Neural cell (in vitro differentiated cells): ENCODE measurements at regions not wholly inside any gene's neighbourhood (a gene's known extent, or its start where the extent isn't known, plus 50 kb on each side); places are given as distances from the start of the nearest gene placed in this dataset.

Experiments
- H2AFZ ChIP-seq: fragments of 200-600, 300-800 bp; sonication (generic), shearing (Covaris generic); 2 replicates; pipeline ENCODE4 v1.6.0; 2014; ENCODE audit warnings: low read depth, mild to moderate bottlenecking, antibody characterized with exemption, low read length, moderate library complexity
- H3F3A ChIP-seq: fragments of 200-600 bp; shearing (Covaris generic); 2 replicates; pipeline ENCODE4 v1.6.1; 2016; ENCODE audit warnings: mild to moderate bottlenecking, moderate library complexity, mixed read lengths, antibody characterized with exemption, low read length; ENCODE audit not compliant: insufficient read depth, poor library complexity, severe bottlenecking
- H3K27ac ChIP-seq: fragments of 200-600, 300-800 bp; sonication (generic), shearing (Covaris generic); 2 replicates; pipeline ENCODE4 v1.5.1; 2014; ENCODE audit warnings: mild to moderate bottlenecking, low read length, moderate library complexity
- H3K27me3 ChIP-seq: fragments of 300-800, 200-600 bp; sonication (generic), shearing (Covaris generic); 2 replicates; pipeline ENCODE4 v1.6.0; 2014; ENCODE audit warnings: mild to moderate bottlenecking, low read depth, low read length, moderate library complexity; ENCODE audit not compliant: insufficient read depth
- H3K36me3 ChIP-seq: fragments of 300-800, 200-600 bp; sonication (generic), shearing (Covaris generic); 2 replicates; pipeline ENCODE4 v1.5.1; 2014; ENCODE audit warnings: mild to moderate bottlenecking, antibody characterized with exemption, low read length, moderate library complexity; ENCODE audit not compliant: insufficient read depth
- H3K4me2 ChIP-seq: fragments of 300-800, 200-600 bp; sonication (generic), shearing (Covaris generic); 2 replicates; pipeline ENCODE4 v1.6.0; 2014; ENCODE audit warnings: mild to moderate bottlenecking, low read length
- H3K4me3 ChIP-seq: fragments of 300-800, 200-600 bp; sonication (generic), shearing (Covaris generic); 2 replicates; pipeline ENCODE4 v1.5.1; 2014; ENCODE audit warnings: mild to moderate bottlenecking, low read length, moderate library complexity
- H3K79me2 ChIP-seq: fragments of 200-600 bp; shearing (Covaris generic); replicated peaks from 2 replicates; pipeline ENCODE4 v1.6.0; 2014; ENCODE audit warnings: mild to moderate bottlenecking, low read length, moderate library complexity; ENCODE audit not compliant: insufficient read depth
- H3K9ac ChIP-seq: fragments of 300-800, 200-600 bp; sonication (generic), shearing (Covaris generic); 2 replicates; pipeline ENCODE4 v1.6.1; 2016; ENCODE audit warnings: mild to moderate bottlenecking, low read length, mixed read lengths
- H3K9me2 ChIP-seq: fragments of 200-600 bp; shearing (Covaris generic); 2 replicates; pipeline ENCODE4 v1.6.1; 2016; ENCODE audit warnings: mild to moderate bottlenecking, low read length, mixed read lengths; ENCODE audit not compliant: insufficient read depth
- H3K9me3 ChIP-seq: fragments of 200-600, 300-800 bp; sonication (generic), shearing (Covaris generic); 2 replicates; pipeline ENCODE4 v1.6.1; 2016; ENCODE audit warnings: mild to moderate bottlenecking, mixed run types, low read length, moderate library complexity, mixed read lengths
- H4K20me1 ChIP-seq: fragments of 200-600 bp; shearing (Covaris generic); 2 replicates; pipeline ENCODE4 v1.6.1; 2016; ENCODE audit warnings: mild to moderate bottlenecking, mixed run types; ENCODE audit not compliant: insufficient read depth
- CTCF ChIP-seq: fragments of 450-650 bp; IDR thresholded peaks from 2 replicates; pipeline ENCODE4 v1.5.1; 2014; ENCODE audit warnings: antibody characterized with exemption, mild to moderate bottlenecking, moderate library complexity; ENCODE audit not compliant: poor library complexity, severe bottlenecking
- EP300 ChIP-seq: fragments of 450-650 bp; conservative IDR thresholded peaks from 2 replicates; pipeline ENCODE4 v1.6.1; 2014; ENCODE audit warnings: antibody characterized with exemption, mild to moderate bottlenecking, moderate library complexity; ENCODE audit not compliant: poor library complexity, severe bottlenecking
- EZH2 ChIP-seq: fragments of 200-600, 300-800 bp; shearing (Covaris generic), sonication (generic); IDR thresholded peaks from 2 replicates; pipeline ENCODE4 v1.6.1; 2014; ENCODE audit warnings: antibody characterized with exemption, low read length, borderline replicate concordance, mild to moderate bottlenecking; ENCODE audit not compliant: insufficient read depth, poor library complexity, severe bottlenecking
- MXI1 ChIP-seq: fragments of 450-650 bp; conservative IDR thresholded peaks from 2 replicates; pipeline ENCODE4 v1.6.1; 2014; ENCODE audit warnings: antibody characterized with exemption, mild to moderate bottlenecking; ENCODE audit not compliant: poor library complexity, severe bottlenecking
- POLR2AphosphoS5 ChIP-seq: IDR thresholded peaks from 2 replicates; pipeline ENCODE4 v1.6.1; 2012
- RAD21 ChIP-seq: fragments of 450-650 bp; conservative IDR thresholded peaks from 2 replicates; pipeline ENCODE4 v1.6.1; 2014; ENCODE audit warnings: antibody characterized with exemption, mild to moderate bottlenecking, moderate library complexity
- REST ChIP-seq: IDR thresholded peaks from 2 replicates; pipeline ENCODE4 v1.6.1; 2012; ENCODE audit warnings: borderline replicate concordance
- SMC3 ChIP-seq: fragments of 450-650 bp; conservative IDR thresholded peaks from 2 replicates; pipeline ENCODE4 v1.6.1; 2014; ENCODE audit warnings: antibody characterized with exemption, mild to moderate bottlenecking, moderate library complexity; ENCODE audit not compliant: poor library complexity
- TAF1 ChIP-seq: IDR thresholded peaks from 2 replicates; pipeline ENCODE4 v1.6.1; 2012; ENCODE audit warnings: low read depth

- H3K4me2 ChIP-seq = no peak overlapping the region
- no peak overlapping the region for H3K9ac ChIP-seq
- H3K27ac ChIP-seq = no peak overlapping the region
- TF ChIP-seq MXI1 (no peak), REST (no peak), RAD21 (no peak), CTCF (no peak), SMC3 (no peak), EZH2 (no peak), POLR2AphosphoS5 (no peak), EP300 (no peak), TAF1 (no peak)
- H3K27me3 ChIP-seq = no peaks in the 10 kb centered on the region
- no peaks in the 10 kb centered on the region for H3K36me3 ChIP-seq
- H3K79me2 ChIP-seq = no peaks in the 10 kb centered on the region
- no peaks in the 10 kb centered on the region for H3K9me2 ChIP-seq
- no peaks in the 10 kb centered on the region for H4K20me1 ChIP-seq
- H3K4me3 ChIP-seq = no peak overlapping the region
- H2AFZ ChIP-seq = no peak overlapping the region
- H3K9me3 ChIP-seq = no peaks in the 10 kb centered on the region
- H3F3A ChIP-seq = no peaks in the 10 kb centered on the region
Observed at GRCh38 chr2:100743741-100744140, 76.2 kb upstream of the NPAS2 start.

- H3F3A ChIP-seq = no peaks in the 10 kb centered on the region
- H3K4me2 ChIP-seq = no peak overlapping the region
- H3K36me3 ChIP-seq = no peaks in the 10 kb centered on the region
- TF ChIP-seq TAF1 (no peak), CTCF (no peak), EZH2 (no peak), MXI1 (no peak), EP300 (no peak), SMC3 (no peak), RAD21 (no peak), POLR2AphosphoS5 (no peak), REST (no peak)
- H3K9me2 ChIP-seq = no peaks in the 10 kb centered on the region
- no peaks in the 10 kb centered on the region for H3K9me3 ChIP-seq
- H2AFZ ChIP-seq = no peak overlapping the region
- no peak overlapping the region for H3K9ac ChIP-seq
- H3K4me3 ChIP-seq = no peak overlapping the region
- no peaks in the 10 kb centered on the region for H4K20me1 ChIP-seq
- H3K27me3 ChIP-seq = no peaks in the 10 kb centered on the region
- no peak overlapping the region for H3K27ac ChIP-seq
- H3K79me2 ChIP-seq = no peaks in the 10 kb centered on the region
Observed at GRCh38 chr2:100744184-100744583, 75.8 kb upstream of the NPAS2 start.
